B cell (primary cell): ENCODE measurements at regions not wholly inside any gene's neighbourhood (a gene's known extent, or its start where the extent isn't known, plus 50 kb on each side); places are given as distances from the start of the nearest gene placed in this dataset.

Experiments used
- EZH2 ChIP-seq: IDR thresholded peaks from 2 replicates; pipeline ENCODE4 v1.6.1; 2012; ENCODE audit warnings: borderline replicate concordance, low read depth, mild to moderate bottlenecking, moderate library complexity, low read length; ENCODE audit not compliant: insufficient read depth, poor library complexity, severe bottlenecking
- TF ChIP-seq, protein P1 (sequence below): fragments of 200-600 bp; IDR thresholded peaks from one replicate; pipeline ENCODE4 v1.8.0; 2022; ENCODE audit warnings: antibody characterized with exemption, mild to moderate bottlenecking

- TF ChIP-seq, protein P1, sequence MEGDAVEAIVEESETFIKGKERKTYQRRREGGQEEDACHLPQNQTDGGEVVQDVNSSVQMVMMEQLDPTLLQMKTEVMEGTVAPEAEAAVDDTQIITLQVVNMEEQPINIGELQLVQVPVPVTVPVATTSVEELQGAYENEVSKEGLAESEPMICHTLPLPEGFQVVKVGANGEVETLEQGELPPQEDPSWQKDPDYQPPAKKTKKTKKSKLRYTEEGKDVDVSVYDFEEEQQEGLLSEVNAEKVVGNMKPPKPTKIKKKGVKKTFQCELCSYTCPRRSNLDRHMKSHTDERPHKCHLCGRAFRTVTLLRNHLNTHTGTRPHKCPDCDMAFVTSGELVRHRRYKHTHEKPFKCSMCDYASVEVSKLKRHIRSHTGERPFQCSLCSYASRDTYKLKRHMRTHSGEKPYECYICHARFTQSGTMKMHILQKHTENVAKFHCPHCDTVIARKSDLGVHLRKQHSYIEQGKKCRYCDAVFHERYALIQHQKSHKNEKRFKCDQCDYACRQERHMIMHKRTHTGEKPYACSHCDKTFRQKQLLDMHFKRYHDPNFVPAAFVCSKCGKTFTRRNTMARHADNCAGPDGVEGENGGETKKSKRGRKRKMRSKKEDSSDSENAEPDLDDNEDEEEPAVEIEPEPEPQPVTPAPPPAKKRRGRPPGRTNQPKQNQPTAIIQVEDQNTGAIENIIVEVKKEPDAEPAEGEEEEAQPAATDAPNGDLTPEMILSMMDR: no peak
- TF ChIP-seq EZH2: no peak
Observed at GRCh38 chr6:9514146-9514545, 900.7 kb downstream of the TFAP2A start.
